Astrocyte (in vitro differentiated cells and primary cell): ENCODE measurements at regions not wholly inside any gene's neighbourhood (a gene's known extent, or its start where the extent isn't known, plus 50 kb on each side); places are given as distances from the start of the nearest gene placed in this dataset.

ENCODE experiments used
- CTCF ChIP-seq: IDR thresholded peaks from 2 replicates; pipeline ENCODE4 v1.5.1; 2011; ENCODE audit warnings: low read depth, mild to moderate bottlenecking, inconsistent platforms, low read length, moderate library complexity; ENCODE audit not compliant: insufficient read depth
- EZH2 ChIP-seq: IDR thresholded peaks from 2 replicates; pipeline ENCODE4 v1.6.1; 2012; ENCODE audit warnings: mild to moderate bottlenecking, low read length, inconsistent platforms; ENCODE audit not compliant: insufficient read depth

- TF ChIP-seq CTCF = no peak
- TF ChIP-seq EZH2 = no peak
These were observed 1072.9 kb upstream of the SLIT2 start for GRCh38 chr4:19178835-19179234.
